Mesothelial cell of epicardium (in vitro differentiated cells): ENCODE measurements at regions not wholly inside any gene's neighbourhood (a gene's known extent, or its start where the extent isn't known, plus 50 kb on each side); places are given as distances from the start of the nearest gene placed in this dataset.
"Not testable (repeated sequence)": the region's sequence is repeated elsewhere in the genome, so short reads cannot be mapped to it uniquely, and the experiment has no call there.

ENCODE experiments used
- DNase-seq, 2 experiments: peaks; one replicate each; pipeline ENCODE4 v3.0.0; 2021; ENCODE audit warnings: low spot score in 2 of 2; ENCODE audit not compliant: unreplicated experiment in 2 of 2
- H3K27ac Mint-ChIP-seq: 2 replicates; pipeline ENCODE4 v1.8.0; 2021; ENCODE audit warnings: mixed read lengths
- H3K27me3 Mint-ChIP-seq: 2 replicates; pipeline ENCODE4 v1.8.0; 2021; ENCODE audit warnings: low read depth, mixed read lengths
- H3K36me3 Mint-ChIP-seq: 2 replicates; pipeline ENCODE4 v1.8.0; 2021; ENCODE audit warnings: mixed read lengths
- H3K4me1 Mint-ChIP-seq: 2 replicates; pipeline ENCODE4 v1.8.0; 2021; ENCODE audit warnings: mixed read lengths
- H3K4me3 Mint-ChIP-seq: 2 replicates; pipeline ENCODE4 v1.8.0; 2021; ENCODE audit warnings: mild to moderate bottlenecking, moderate library complexity, mixed read lengths
- H3K9me3 Mint-ChIP-seq: 2 replicates; pipeline ENCODE4 v1.8.0; 2021; ENCODE audit warnings: mixed read lengths
- CTCF ChIP-seq: fragments of 200-600 bp; sonication (generic); IDR thresholded peaks from one replicate; pipeline ENCODE4 v1.5.0; 2021; ENCODE audit warnings: antibody characterized with exemption; ENCODE audit not compliant: unreplicated experiment

DNA sequence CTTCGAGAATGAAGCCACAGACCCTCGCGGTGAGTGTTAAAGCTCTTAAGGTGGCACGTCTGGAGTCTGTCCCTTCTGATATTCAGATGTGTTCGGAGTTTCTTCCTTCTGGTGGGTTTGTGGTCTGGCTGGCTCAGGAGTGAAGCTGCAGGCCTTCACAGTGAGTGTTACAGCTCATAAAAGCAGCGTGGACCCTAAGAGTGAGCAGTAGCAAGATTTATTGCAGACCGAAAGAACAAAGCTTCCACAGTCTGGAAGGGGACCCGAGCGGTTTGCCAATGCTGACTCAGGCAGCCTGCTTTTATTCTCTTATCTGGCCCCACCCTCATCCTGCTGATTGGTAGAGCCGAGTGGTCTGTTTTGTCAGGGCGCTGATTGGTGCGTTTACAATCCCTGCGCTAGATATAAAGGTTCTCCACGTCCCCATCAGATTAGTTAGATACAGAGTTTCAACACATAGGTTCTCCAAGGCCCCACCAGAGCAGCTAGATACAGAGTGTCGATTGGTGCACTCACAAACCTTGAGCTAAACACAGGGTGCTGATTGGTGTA is 758.1 kb downstream of the SLC6A15 start:
- H3K27me3 Mint-ChIP-seq, H3K27ac Mint-ChIP-seq, H3K36me3 Mint-ChIP-seq, H3K4me3 Mint-ChIP-seq, H3K4me1 Mint-ChIP-seq, DNase-seq: not testable (repeated sequence)
- H3K9me3 Mint-ChIP-seq: peaks cover 37% of the 10 kb centered on the region

DNA sequence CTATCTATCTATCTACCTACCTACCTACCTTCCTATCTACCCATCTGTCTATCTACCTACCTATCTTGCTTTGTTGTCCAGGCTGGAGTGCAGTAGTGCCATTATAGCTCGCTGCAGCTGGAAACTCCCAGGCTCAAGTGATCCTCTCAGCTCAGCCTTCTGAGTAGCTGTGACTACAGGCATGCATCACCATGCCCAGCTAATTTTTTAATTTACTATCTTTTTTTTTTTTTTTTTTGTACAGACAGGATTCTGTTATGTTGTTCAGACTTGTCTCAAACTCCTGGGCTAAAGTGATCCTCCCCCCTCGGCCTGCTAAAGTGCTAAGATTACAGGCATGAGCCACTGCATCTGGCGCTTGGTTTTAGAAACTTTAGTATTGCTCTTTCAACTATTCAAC is 762.4 kb downstream of the SLC6A15 start:
- H3K36me3 Mint-ChIP-seq: peaks cover 15% of the 10 kb centered on the region
- H3K4me3 Mint-ChIP-seq: no peak overlapping the region
- no peaks in the 10 kb centered on the region for H3K27me3 Mint-ChIP-seq
- no peak for DNase-seq
- no peak for TF ChIP-seq CTCF
- no peak overlapping the region for H3K27ac Mint-ChIP-seq
- H3K4me1 Mint-ChIP-seq: peaks cover 2% of the 10 kb centered on the region
- peaks cover 62% of the 10 kb centered on the region for H3K9me3 Mint-ChIP-seq

GRCh38 chr12:84148335-84148734 is 764.3 kb downstream of the SLC6A15 start:
- no peaks in the 10 kb centered on the region for H3K27me3 Mint-ChIP-seq
- peaks cover 53% of the 10 kb centered on the region for H3K9me3 Mint-ChIP-seq
- H3K4me1 Mint-ChIP-seq: peaks cover 2% of the 10 kb centered on the region

DNA sequence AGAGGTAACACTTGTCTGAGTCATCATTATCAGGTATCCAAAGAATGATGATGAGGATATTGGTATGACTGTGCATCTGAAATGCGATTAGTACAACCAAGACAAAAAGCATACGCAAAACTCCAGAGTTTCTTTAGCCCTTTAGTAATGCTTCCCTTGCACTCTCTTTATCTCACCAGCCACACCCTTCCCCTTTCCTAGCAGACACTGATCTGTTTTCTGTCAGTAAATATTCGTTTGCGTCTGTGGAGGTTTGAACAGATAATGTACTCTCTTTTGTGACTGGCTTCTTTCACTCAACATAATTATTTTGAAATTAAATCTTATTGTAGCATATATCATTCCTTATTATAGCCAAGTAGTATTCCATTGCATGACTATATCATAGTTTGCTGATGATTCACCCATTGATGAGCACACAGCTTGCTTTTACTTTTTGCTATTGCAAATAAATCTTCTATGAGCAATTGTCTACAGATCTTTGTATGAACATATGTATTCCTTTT is 775.7 kb downstream of the SLC6A15 start:
- no peak for TF ChIP-seq CTCF
- H3K4me3 Mint-ChIP-seq: no peak overlapping the region
- no peak overlapping the region for H3K27ac Mint-ChIP-seq
- no peaks in the 10 kb centered on the region for H3K27me3 Mint-ChIP-seq
- no peak for DNase-seq
- peaks cover 4% of the 10 kb centered on the region for H3K4me1 Mint-ChIP-seq
- peaks cover 5% of the 10 kb centered on the region for H3K9me3 Mint-ChIP-seq
- no peaks in the 10 kb centered on the region for H3K36me3 Mint-ChIP-seq

More at GRCh38 chr12:84148335-84148734, 764.3 kb downstream of the SLC6A15 start:
- no peak for DNase-seq
- Mint-ChIP-seq H3K36me3 (peaks cover 15% of the 10 kb centered on the region), H3K4me3 (no peak overlapping the region), H3K27ac (no peak overlapping the region)
- no peak for TF ChIP-seq CTCF

- Mint-ChIP-seq H3K4me1 (peaks cover 9% of the 10 kb centered on the region), H3K36me3 (no peaks in the 10 kb centered on the region), H3K27ac (no peak overlapping the region), H3K9me3 (peaks cover 5% of the 10 kb centered on the region), H3K27me3 (no peaks in the 10 kb centered on the region), H3K4me3 (no peak overlapping the region)
- no peak for TF ChIP-seq CTCF
- DNase-seq: no peak
Measured at GRCh38 chr12:84135586-84136279, 776.9 kb downstream of the SLC6A15 start.

GRCh38 chr12:84134797-84135366 is 777.7 kb downstream of the SLC6A15 start:
- peaks cover 5% of the 10 kb centered on the region for H3K9me3 Mint-ChIP-seq
- no peaks in the 10 kb centered on the region for H3K27me3 Mint-ChIP-seq
- H3K27ac Mint-ChIP-seq: no peak overlapping the region
- no peak overlapping the region for H3K4me3 Mint-ChIP-seq
- no peak for DNase-seq
- peaks cover 9% of the 10 kb centered on the region for H3K4me1 Mint-ChIP-seq
- no peaks in the 10 kb centered on the region for H3K36me3 Mint-ChIP-seq
- TF ChIP-seq CTCF: no peak
